NCI-H2196 (cell line): ENCODE measurements at regions not wholly inside any gene's neighbourhood (a gene's known extent, or its start where the extent isn't known, plus 50 kb on each side); places are given as distances from the start of the nearest gene placed in this dataset.

Experiments
- DNase-seq: peaks from one replicate; lab custom pipeline; 2025; ENCODE audit not compliant: unreplicated experiment; lab: John Stamatoyannopoulos, UW

- DNase-seq, result no peak
These were observed 122.2 kb upstream of the PDE5A start for GRCh38 chr4:119750771-119751170.

DNA sequence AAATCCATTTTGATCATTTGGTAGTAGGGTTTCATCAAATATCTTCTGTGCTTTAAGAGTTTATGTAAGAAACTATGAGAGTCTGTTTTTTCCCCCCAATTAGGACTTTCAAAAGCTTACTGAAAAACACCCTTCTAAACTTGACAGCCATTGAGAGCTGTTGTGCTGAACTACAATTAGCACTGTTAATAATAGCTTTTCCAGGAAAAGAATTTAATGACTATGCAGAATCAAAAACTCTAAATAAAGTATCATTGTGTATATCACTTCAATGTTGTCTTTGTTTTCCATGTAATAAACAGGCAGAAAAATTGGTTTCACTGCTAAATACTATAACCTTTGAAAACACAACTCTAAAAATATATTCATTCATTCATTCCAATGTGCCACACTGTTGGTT, 121.4 kb upstream of the PDE5A start:
- no peak for DNase-seq

DNA sequence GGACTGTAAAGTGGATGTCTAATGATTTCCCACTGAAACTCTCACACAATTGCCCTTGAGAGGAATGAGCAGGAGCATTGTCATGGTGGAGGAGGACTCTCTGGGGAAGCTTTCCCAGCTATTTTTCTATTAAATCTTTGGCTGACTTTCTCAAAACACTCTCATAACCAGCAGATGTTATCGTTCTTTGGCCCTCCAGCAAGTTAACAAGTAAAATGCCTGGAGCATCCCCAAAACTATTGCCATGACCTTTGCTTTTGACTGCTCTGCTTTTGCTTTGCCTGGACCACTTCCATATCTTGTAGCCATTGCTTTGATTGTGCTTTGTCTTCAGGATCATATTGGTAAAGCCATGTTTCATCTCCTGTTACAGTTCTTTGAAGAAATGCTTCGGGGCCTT, 120.2 kb upstream of the PDE5A start:
- DNase-seq, result no peak

- no peak for DNase-seq
These were observed 118.3 kb upstream of the PDE5A start for GRCh38 chr4:119746951-119747350.

DNA sequence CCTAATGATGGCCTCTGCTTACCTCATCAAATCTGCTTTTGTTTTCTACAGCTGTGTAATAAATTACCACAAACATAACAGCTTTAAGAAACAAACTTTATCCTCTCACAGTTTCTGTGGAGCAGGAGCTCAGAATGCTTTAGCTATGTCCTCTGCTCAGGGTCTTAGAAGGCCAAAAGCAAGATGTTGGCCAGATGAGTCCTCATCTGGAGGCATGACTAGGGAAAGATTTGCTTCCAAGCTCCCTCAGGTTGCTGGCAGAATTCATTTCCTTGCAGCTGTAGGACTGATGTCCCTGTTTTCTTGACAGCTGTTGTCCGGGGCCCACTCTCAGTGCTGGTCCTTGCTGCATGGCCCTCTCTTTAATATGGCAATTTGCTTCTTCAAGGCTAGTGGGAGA, 116.7 kb upstream of the PDE5A start:
- DNase-seq, result no peak

GRCh38 chr4:119744580-119744979, 116.0 kb upstream of the PDE5A start:
- no peak for DNase-seq

DNA sequence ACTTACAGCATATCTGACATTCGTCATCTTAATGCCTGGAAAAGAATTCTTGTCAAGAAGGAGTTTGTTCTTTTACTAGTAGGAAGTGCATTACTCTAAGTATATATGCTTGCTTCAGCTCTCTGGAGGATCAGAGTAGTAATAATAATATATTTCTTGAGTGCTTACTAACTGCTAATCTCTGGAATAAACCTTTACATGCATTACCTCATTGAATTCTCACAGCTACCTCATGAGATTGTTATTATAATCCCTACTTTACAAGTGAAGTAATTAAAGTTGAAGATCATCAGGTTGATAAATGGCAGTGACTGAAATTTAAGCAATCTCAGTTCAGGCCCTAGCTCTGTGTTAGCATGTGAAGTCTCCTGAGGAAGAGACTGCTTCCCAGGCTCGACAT, 115.0 kb upstream of the PDE5A start:
- DNase-seq, result no peak

- DNase-seq, result no peak
These were observed 111.2 kb upstream of the PDE5A start for GRCh38 chr4:119739796-119740195.

DNA sequence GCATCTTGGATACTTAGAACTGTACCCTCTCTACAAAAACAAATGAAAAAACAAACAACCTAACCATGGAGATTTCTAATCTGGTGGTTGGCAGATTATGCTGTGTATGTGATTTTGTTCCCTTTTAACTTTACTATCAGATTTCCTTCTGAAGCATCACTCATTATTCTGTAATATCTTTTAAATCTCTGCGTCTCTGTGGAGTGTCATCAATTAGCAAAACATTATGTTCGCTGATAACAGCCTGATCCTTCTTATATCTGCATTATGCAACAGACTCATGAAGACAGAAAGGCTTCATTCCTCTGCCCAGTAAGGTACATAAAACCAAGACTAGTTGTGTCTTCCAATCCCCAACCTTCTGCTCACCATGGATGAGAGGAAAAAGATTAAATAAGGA, 110.3 kb upstream of the PDE5A start:
- DNase-seq, result no peak

GRCh38 chr4:119736559-119736958, 108.0 kb upstream of the PDE5A start:
- DNase-seq, result no peak

DNA sequence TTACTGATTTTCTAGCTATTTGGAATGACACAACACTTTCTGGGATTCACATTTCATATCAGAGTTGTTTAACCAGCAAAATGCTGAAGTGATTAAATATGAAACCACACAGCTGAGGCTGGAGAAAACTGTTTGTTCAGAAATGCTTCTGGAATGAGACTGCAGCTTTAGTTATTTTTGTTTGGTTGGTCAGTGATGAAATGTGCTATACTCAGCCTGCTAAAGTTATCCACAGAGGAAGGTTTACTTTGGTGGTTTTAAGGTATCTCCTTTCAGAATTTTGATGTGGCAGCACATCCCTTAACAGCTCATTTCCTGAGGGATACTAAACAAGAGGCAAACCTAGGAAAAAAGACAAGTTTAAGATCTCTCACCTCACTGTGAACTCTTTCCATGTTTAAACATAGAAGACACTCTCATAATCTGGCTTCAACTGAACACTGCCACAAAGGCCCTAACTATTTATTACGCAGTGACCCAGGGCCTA, 106.6 kb upstream of the PDE5A start:
- DNase-seq, result no peak

DNA sequence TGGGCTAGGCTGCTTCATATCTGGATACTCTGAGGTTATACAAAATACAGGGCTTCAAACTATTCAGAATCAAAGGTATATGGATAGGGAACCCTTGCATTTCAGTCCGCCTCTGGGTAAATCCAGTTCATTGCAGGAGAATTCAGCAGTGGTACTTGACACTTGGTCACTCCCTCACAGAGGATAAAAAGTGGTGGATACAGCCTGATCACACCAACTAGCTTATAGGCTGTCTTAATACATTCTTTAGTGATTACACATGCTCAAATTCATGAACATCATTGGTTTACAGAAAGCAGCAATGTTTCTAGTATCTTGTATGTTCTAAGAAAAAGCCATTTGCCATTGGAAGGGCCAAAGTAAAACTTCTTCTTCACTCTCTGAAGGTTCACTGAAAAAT, 104.8 kb upstream of the PDE5A start:
- DNase-seq, result no peak

GRCh38 chr4:119731778-119732177, 103.2 kb upstream of the PDE5A start:
- no peak for DNase-seq

GRCh38 chr4:119731146-119731742, 102.6 kb upstream of the PDE5A start:
- no peak for DNase-seq

GRCh38 chr4:119730671-119730950, 102.0 kb upstream of the PDE5A start:
- no peak for DNase-seq

DNA sequence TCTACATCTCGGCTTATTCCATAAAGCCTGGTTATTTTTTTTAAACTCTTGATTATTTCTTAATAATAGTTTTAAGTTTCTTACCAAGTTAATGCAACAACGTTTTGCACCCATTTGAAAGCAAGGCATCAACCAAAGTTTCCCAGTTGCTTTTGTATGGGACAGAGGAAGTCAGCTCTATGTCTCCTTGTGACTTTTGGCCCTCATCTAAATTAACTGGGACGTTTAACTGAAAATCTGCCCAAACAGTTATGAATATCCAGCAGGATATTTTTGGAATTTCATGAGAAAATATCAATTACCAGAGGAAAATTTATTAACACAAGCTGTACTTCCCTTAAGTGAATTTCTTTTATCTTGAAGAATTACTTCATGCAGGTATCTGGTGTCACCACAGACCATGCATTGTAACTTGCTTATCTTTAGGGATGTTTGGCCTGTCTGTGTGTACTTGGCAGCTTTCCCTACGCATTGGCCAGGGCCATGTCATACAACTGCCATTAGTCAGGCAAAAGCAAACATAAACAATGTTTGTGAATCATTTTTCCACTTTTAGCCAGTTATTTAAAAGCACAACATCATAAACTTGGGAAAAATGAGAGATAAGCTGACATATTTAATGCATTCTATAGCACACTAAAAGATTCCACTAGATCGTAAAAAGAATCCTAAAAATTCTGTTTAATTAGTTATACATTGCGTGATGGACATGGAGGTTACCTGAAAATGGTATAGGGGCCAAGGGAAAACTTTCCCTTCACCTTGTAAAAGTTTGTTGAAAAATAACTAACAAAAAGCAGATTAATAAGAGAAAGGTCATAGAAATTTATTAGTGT, 101.4 kb upstream of the PDE5A start:
- peak; percentile 35 for DNase-seq

- no peak for DNase-seq
These were observed 100.3 kb upstream of the PDE5A start for GRCh38 chr4:119728692-119729593.

- no peak for DNase-seq
These were observed 99.6 kb upstream of the PDE5A start for GRCh38 chr4:119728185-119728584.

GRCh38 chr4:119726505-119726904, 97.9 kb upstream of the PDE5A start:
- no peak for DNase-seq

DNA sequence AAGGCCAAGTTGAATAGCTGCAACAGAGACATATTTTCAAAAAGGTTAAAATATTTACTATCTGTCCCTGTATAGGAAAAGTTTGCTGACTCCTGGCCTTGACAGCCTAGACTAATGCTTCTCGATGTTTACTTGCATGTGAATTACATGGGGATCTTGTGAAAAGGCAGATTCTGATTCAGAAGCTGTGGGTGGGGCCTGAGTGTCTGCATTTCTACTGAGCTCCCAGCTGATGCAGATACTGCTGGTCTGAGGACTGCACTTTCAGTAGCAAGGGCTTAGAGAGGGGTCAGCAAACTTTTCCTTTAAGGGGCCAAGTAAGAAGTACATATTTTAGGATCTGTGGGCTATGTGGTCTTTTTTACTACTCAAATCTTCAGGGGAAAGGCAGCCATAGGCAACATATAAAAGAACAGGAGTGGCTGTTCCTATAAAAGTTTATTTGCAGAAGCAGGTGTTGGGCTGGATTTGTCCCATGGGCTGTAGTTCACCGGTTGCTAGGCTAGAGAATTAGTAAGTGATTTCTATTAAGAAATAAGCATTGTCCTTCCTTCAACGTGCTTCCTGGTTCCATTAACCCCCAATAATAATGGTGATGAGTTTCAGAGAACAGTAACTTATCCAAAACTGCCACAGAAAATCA, 97.2 kb upstream of the PDE5A start:
- DNase-seq, result no peak

- no peak for DNase-seq
These were observed 96.4 kb upstream of the PDE5A start for GRCh38 chr4:119725011-119725410.
